Ishikawa (cell line): ENCODE measurements at regions not wholly inside any gene's neighbourhood (a gene's known extent, or its start where the extent isn't known, plus 50 kb on each side); places are given as distances from the start of the nearest gene placed in this dataset.

ENCODE experiments used
- CEBPB ChIP-seq: IDR thresholded peaks from 2 replicates; pipeline ENCODE4 v1.6.1; 2012
- CREB1 ChIP-seq: IDR thresholded peaks from 2 replicates; pipeline ENCODE4 v1.6.1; 2012; ENCODE audit warnings: low read depth
- EGR1 ChIP-seq: IDR thresholded peaks from 2 replicates; pipeline ENCODE4 v1.6.1; 2012
- EP300 ChIP-seq: IDR thresholded peaks from 2 replicates; pipeline ENCODE4 v1.6.1; 2012; ENCODE audit warnings: borderline replicate concordance
- NFIC ChIP-seq: IDR thresholded peaks from 2 replicates; pipeline ENCODE4 v1.6.1; 2012
- RAD21 ChIP-seq: IDR thresholded peaks from 2 replicates; pipeline ENCODE4 v1.6.1; 2012; ENCODE audit warnings: low read depth
- TCF12 ChIP-seq: IDR thresholded peaks from 2 replicates; pipeline ENCODE4 v1.6.1; 2012; ENCODE audit warnings: low read depth
- TEAD4 ChIP-seq: IDR thresholded peaks from 2 replicates; pipeline ENCODE4 v1.6.1; 2012
- YY1 ChIP-seq: IDR thresholded peaks from 2 replicates; pipeline ENCODE4 v1.6.1; 2012; ENCODE audit warnings: low read depth

- no peak for TF ChIP-seq CREB1
- no peak for TF ChIP-seq CEBPB
- TF ChIP-seq EP300, result no peak
- TF ChIP-seq TCF12, result no peak
- TF ChIP-seq YY1, result no peak
- TF ChIP-seq EGR1, result no peak
- no peak for TF ChIP-seq NFIC
- TF ChIP-seq RAD21, result no peak
- no peak for TF ChIP-seq TEAD4
Measured at GRCh38 chr12:123092866-123093265, 58.0 kb downstream of the PITPNM2 start.
